WTC11 (cell line): ENCODE measurements at regions not wholly inside any gene's neighbourhood (a gene's known extent, or its start where the extent isn't known, plus 50 kb on each side); places are given as distances from the start of the nearest gene placed in this dataset.

Experiments
- ATAC-seq: fragments of 200-7000 bp; cut with Tn5 transposase; 2 replicates; pipeline ENCODE4 v1.10.0; 2021; ENCODE audit warnings: mild to moderate bottlenecking, moderate library complexity
- CTCF ChIA-PET: fragments of 300-600 bp; sonication (Branson Sonifier 250); formaldehyde crosslinking; loops from one replicate; lab custom pipeline; 2021; ENCODE audit warnings: antibody characterized with exemption; lab: Charles Lee
- POLR2A ChIA-PET: fragments of 350-600 bp; sonication (Branson Sonifier 250); formaldehyde crosslinking; loops from one replicate; lab custom pipeline; 2021; ENCODE audit warnings: antibody characterized with exemption; lab: Charles Lee
- DNase-seq: peaks from one replicate; pipeline ENCODE4 v3.0.0; 2021; ENCODE audit warnings: low spot score
- H3K27ac Mint-ChIP-seq: 2 replicates; pipeline ENCODE4 v1.8.0; 2021; ENCODE audit warnings: mixed read lengths
- H3K27me3 Mint-ChIP-seq: 2 replicates; pipeline ENCODE4 v1.8.0; 2021; ENCODE audit warnings: low read depth, mild to moderate bottlenecking, moderate library complexity, mixed read lengths
- H3K36me3 Mint-ChIP-seq: 2 replicates; pipeline ENCODE4 v1.8.0; 2021; ENCODE audit warnings: mixed read lengths
- H3K4me1 Mint-ChIP-seq: 2 replicates; pipeline ENCODE4 v1.8.0; 2022; ENCODE audit warnings: mixed read lengths
- H3K4me3 Mint-ChIP-seq: 2 replicates; pipeline ENCODE4 v1.8.0; 2021; ENCODE audit warnings: mild to moderate bottlenecking, moderate library complexity, mixed read lengths
- H3K9me3 Mint-ChIP-seq: 2 replicates; pipeline ENCODE4 v1.8.0; 2021; ENCODE audit warnings: mixed read lengths
- CREM ChIP-seq: sonication (generic); formaldehyde crosslinking; IDR thresholded peaks from 2 replicates; pipeline ENCODE4 v1.8.1; 2022; ENCODE audit warnings: mild to moderate bottlenecking, missing genetic modification reagents, moderate library complexity
- EMX1 ChIP-seq: fragments of 250-450 bp; sonication (Bioruptor Pico); IDR thresholded peaks from 2 replicates; pipeline ENCODE4 v1.8.0; 2021; ENCODE audit warnings: mild to moderate bottlenecking
- ETV6 ChIP-seq: sonication (generic); formaldehyde crosslinking; IDR thresholded peaks from 2 replicates; pipeline ENCODE4 v1.8.1; 2022; ENCODE audit warnings: mild to moderate bottlenecking, missing genetic modification reagents
- FOXP1 ChIP-seq: sonication (generic); formaldehyde crosslinking; IDR thresholded peaks from 2 replicates; pipeline ENCODE4 v1.8.0; 2022; ENCODE audit warnings: missing genetic modification reagents, mild to moderate bottlenecking, moderate library complexity, borderline replicate concordance
- FOXP4 ChIP-seq: sonication (generic); formaldehyde crosslinking; IDR thresholded peaks from 2 replicates; pipeline ENCODE4 v1.8.0; 2022; ENCODE audit warnings: mild to moderate bottlenecking, missing genetic modification reagents
- GRHL2 ChIP-seq: fragments of 250-450 bp; sonication (Bioruptor Pico); IDR thresholded peaks from 2 replicates; pipeline ENCODE4 v1.8.0; 2022; ENCODE audit warnings: mild to moderate bottlenecking, moderate library complexity; ENCODE audit not compliant: insufficient replicate concordance, severe bottlenecking
- HMGA2 ChIP-seq: fragments of 250-450 bp; sonication (Bioruptor Pico); IDR thresholded peaks from 2 replicates; pipeline ENCODE4 v1.4.0; 2021; ENCODE audit warnings: mild to moderate bottlenecking, moderate library complexity
- JAZF1 ChIP-seq: fragments of 250-450 bp; sonication (Bioruptor Pico); IDR thresholded peaks from 2 replicates; pipeline ENCODE4 v1.9.0; 2021; ENCODE audit warnings: moderate library complexity, mild to moderate bottlenecking, inconsistent platforms
- MYBL2 ChIP-seq: sonication (generic); formaldehyde crosslinking; IDR thresholded peaks from 2 replicates; pipeline ENCODE4 v1.8.1; 2023; ENCODE audit warnings: mild to moderate bottlenecking, moderate library complexity, missing genetic modification reagents
- NFATC4 ChIP-seq: fragments of 250-450 bp; sonication (Bioruptor Pico); IDR thresholded peaks from 2 replicates; pipeline ENCODE4 v1.9.0; 2021; ENCODE audit warnings: mild to moderate bottlenecking
- NR2C2 ChIP-seq: sonication (generic); formaldehyde crosslinking; IDR thresholded peaks from 2 replicates; pipeline ENCODE4 v1.8.0; 2022; ENCODE audit warnings: mild to moderate bottlenecking, missing genetic modification reagents
- OVOL2 ChIP-seq: fragments of 250-450 bp; sonication (Bioruptor Pico); IDR thresholded peaks from 2 replicates; pipeline ENCODE4 v1.9.0; 2021; ENCODE audit warnings: mild to moderate bottlenecking, borderline replicate concordance
- SMAD4 ChIP-seq: sonication (generic); formaldehyde crosslinking; IDR thresholded peaks from 2 replicates; pipeline ENCODE4 v1.8.0; 2022; ENCODE audit warnings: mild to moderate bottlenecking, missing genetic modification reagents
- TCF7 ChIP-seq: sonication (generic); formaldehyde crosslinking; IDR thresholded peaks from 2 replicates; pipeline ENCODE4 v1.8.0; 2022; ENCODE audit warnings: mild to moderate bottlenecking, low read depth, missing genetic modification reagents, moderate library complexity
- USF2 ChIP-seq: sonication (generic); formaldehyde crosslinking; IDR thresholded peaks from 2 replicates; pipeline ENCODE4 v1.8.1; 2023; ENCODE audit warnings: mild to moderate bottlenecking, missing genetic modification reagents, moderate library complexity
- ZNF121 ChIP-seq: sonication (generic); formaldehyde crosslinking; IDR thresholded peaks from 2 replicates; pipeline ENCODE4 v1.8.0; 2023; ENCODE audit warnings: missing genetic modification reagents
- ZNF263 ChIP-seq: sonication (generic); formaldehyde crosslinking; IDR thresholded peaks from 2 replicates; pipeline ENCODE4 v1.8.1; 2022; ENCODE audit warnings: low read depth, mild to moderate bottlenecking, moderate library complexity, missing genetic modification reagents
- ZNF317 ChIP-seq: sonication (generic); formaldehyde crosslinking; IDR thresholded peaks from 2 replicates; pipeline ENCODE4 v1.8.1; 2023; ENCODE audit warnings: low read depth, mild to moderate bottlenecking, moderate library complexity, missing genetic modification reagents, borderline replicate concordance
- TF ChIP-seq, protein P1 (sequence below): sonication (generic); formaldehyde crosslinking; IDR thresholded peaks from 2 replicates; pipeline ENCODE4 v1.8.1; 2022; ENCODE audit warnings: missing genetic modification reagents, borderline replicate concordance
- TF ChIP-seq, protein P2 (sequence below): sonication (generic); formaldehyde crosslinking; IDR thresholded peaks from 2 replicates; pipeline ENCODE4 v1.8.0; 2022; ENCODE audit warnings: mild to moderate bottlenecking, missing genetic modification reagents
- TF ChIP-seq, protein P3 (sequence below): fragments of 250-450 bp; sonication (Bioruptor Pico); IDR thresholded peaks from 2 replicates; pipeline ENCODE4 v1.8.0; 2021; ENCODE audit warnings: mild to moderate bottlenecking
- TF ChIP-seq, protein P4 (sequence below): sonication (generic); formaldehyde crosslinking; IDR thresholded peaks from 2 replicates; pipeline ENCODE4 v1.8.1; 2022; ENCODE audit warnings: mild to moderate bottlenecking, missing genetic modification reagents, moderate library complexity, borderline replicate concordance
- TF ChIP-seq, protein P5 (sequence below): fragments of 200-600 bp; IDR thresholded peaks from 2 replicates; pipeline ENCODE4 v1.8.0; 2022; ENCODE audit warnings: antibody characterized with exemption

DNA sequence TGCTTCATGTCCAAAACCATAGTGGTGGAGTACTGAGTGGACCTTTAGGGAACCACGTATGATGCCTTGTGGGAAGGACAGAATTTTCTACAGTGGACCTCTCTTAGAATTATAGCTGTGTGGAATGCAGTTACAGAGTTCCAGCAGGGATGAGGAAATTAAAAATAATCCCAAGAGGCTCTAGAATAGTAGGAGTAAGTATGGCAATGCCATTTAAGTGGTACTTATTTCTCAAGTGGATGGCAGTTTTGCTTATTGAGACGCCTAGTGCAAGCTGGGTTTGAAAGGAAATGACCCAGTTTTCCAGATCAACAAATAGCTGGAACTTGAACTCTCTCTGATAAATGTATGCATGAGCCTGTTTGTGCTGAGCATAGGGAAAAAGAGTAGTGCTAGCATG, 431.6 kb downstream of the PRR16 start:
- H3K36me3 Mint-ChIP-seq: no peaks in the 10 kb centered on the region
- peaks cover 7% of the 10 kb centered on the region; the same call in 1 of the 2 replicates for H3K9me3 Mint-ChIP-seq
- no peak for ATAC-seq
- ChIA-PET POLR2A (no interaction called here), CTCF (no interaction called here)
- no peak overlapping the region for H3K4me3 Mint-ChIP-seq
- no peak for TF ChIP-seq ZNF121
- TF ChIP-seq, protein P1, sequence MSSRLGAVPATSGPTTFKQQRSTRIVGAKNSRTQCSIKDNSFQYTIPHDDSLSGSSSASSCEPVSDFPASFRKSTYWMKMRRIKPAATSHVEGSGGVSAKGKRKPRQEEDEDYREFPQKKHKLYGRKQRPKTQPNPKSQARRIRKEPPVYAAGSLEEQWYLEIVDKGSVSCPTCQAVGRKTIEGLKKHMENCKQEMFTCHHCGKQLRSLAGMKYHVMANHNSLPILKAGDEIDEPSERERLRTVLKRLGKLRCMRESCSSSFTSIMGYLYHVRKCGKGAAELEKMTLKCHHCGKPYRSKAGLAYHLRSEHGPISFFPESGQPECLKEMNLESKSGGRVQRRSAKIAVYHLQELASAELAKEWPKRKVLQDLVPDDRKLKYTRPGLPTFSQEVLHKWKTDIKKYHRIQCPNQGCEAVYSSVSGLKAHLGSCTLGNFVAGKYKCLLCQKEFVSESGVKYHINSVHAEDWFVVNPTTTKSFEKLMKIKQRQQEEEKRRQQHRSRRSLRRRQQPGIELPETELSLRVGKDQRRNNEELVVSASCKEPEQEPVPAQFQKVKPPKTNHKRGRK (CRISPR knock-in tag): no peak
- no peak for TF ChIP-seq SMAD4 (CRISPR knock-in tag)
- TF ChIP-seq USF2 (CRISPR knock-in tag): no peak
- TF ChIP-seq, protein P2, sequence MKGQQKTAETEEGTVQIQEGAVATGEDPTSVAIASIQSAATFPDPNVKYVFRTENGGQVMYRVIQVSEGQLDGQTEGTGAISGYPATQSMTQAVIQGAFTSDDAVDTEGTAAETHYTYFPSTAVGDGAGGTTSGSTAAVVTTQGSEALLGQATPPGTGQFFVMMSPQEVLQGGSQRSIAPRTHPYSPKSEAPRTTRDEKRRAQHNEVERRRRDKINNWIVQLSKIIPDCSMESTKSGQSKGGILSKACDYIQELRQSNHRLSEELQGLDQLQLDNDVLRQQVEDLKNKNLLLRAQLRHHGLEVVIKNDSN: no peak
- no peak for DNase-seq
- no peak overlapping the region for H3K27ac Mint-ChIP-seq
- H3K4me1 Mint-ChIP-seq: no peaks in the 10 kb centered on the region
- no peaks in the 10 kb centered on the region for H3K27me3 Mint-ChIP-seq

GRCh38 chr5:120901199-120901598, 437.1 kb downstream of the PRR16 start:
- Mint-ChIP-seq H3K27me3 (no peaks in the 10 kb centered on the region), H3K4me1 (no peaks in the 10 kb centered on the region), H3K27ac (no peak overlapping the region), H3K9me3 (no peaks in the 10 kb centered on the region), H3K36me3 (no peaks in the 10 kb centered on the region), H3K4me3 (no peak overlapping the region)
- no peak for DNase-seq
- no peak for ATAC-seq
- ChIA-PET POLR2A (no interaction called here), CTCF (no interaction called here)
- TF ChIP-seq CREM (CRISPR knock-in tag) (no peak), ZNF317 (CRISPR knock-in tag) (no peak), NFATC4 (no peak)
- TF ChIP-seq, protein P3, sequence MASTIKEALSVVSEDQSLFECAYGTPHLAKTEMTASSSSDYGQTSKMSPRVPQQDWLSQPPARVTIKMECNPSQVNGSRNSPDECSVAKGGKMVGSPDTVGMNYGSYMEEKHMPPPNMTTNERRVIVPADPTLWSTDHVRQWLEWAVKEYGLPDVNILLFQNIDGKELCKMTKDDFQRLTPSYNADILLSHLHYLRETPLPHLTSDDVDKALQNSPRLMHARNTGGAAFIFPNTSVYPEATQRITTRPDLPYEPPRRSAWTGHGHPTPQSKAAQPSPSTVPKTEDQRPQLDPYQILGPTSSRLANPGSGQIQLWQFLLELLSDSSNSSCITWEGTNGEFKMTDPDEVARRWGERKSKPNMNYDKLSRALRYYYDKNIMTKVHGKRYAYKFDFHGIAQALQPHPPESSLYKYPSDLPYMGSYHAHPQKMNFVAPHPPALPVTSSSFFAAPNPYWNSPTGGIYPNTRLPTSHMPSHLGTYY (CRISPR knock-in tag): no peak

DNA sequence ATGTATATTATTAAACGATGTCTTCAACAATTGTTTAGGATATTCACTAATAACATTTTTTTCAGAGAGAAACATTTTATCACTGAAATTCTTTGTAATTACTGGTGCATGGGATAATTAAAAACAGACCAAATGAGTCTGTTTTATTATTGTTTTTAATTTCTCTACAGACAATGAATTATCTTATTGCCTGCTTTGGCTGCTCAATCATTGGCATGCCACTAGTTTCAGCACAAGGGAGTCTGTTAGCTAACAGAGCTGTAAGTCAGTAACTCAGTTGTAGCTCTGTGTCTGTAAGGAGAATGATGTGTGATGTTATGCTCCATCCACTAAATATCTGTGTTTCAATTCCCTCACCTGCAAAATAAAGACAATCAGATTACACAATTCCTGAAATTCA, 443.9 kb downstream of the PRR16 start:
- Mint-ChIP-seq H3K27ac (no peak overlapping the region), H3K27me3 (no peaks in the 10 kb centered on the region), H3K9me3 (no peaks in the 10 kb centered on the region), H3K4me3 (no peak overlapping the region), H3K4me1 (peaks cover 24% of the 10 kb centered on the region), H3K36me3 (no peaks in the 10 kb centered on the region)
- ATAC-seq (no peak), DNase-seq (no peak)
- CTCF ChIA-PET: no interaction called here
- POLR2A ChIA-PET: no interaction called here
- TF ChIP-seq EMX1 (no peak), GRHL2 (CRISPR knock-in tag) (no peak), OVOL2 (CRISPR knock-in tag) (no peak), ETV6 (CRISPR knock-in tag) (no peak), FOXP1 (no peak), CREM (CRISPR knock-in tag) (no peak), MYBL2 (CRISPR knock-in tag) (no peak), JAZF1 (CRISPR knock-in tag) (no peak), FOXP4 (CRISPR knock-in tag) (no peak), SMAD4 (CRISPR knock-in tag) (no peak), TCF7 (CRISPR knock-in tag) (no peak), ZNF263 (CRISPR knock-in tag) (no peak), HMGA2 (CRISPR knock-in tag) (no peak), NR2C2 (CRISPR knock-in tag) (no peak)
- TF ChIP-seq, protein P4, sequence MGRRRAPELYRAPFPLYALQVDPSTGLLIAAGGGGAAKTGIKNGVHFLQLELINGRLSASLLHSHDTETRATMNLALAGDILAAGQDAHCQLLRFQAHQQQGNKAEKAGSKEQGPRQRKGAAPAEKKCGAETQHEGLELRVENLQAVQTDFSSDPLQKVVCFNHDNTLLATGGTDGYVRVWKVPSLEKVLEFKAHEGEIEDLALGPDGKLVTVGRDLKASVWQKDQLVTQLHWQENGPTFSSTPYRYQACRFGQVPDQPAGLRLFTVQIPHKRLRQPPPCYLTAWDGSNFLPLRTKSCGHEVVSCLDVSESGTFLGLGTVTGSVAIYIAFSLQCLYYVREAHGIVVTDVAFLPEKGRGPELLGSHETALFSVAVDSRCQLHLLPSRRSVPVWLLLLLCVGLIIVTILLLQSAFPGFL (CRISPR knock-in tag): no peak
- TF ChIP-seq, protein P5, sequence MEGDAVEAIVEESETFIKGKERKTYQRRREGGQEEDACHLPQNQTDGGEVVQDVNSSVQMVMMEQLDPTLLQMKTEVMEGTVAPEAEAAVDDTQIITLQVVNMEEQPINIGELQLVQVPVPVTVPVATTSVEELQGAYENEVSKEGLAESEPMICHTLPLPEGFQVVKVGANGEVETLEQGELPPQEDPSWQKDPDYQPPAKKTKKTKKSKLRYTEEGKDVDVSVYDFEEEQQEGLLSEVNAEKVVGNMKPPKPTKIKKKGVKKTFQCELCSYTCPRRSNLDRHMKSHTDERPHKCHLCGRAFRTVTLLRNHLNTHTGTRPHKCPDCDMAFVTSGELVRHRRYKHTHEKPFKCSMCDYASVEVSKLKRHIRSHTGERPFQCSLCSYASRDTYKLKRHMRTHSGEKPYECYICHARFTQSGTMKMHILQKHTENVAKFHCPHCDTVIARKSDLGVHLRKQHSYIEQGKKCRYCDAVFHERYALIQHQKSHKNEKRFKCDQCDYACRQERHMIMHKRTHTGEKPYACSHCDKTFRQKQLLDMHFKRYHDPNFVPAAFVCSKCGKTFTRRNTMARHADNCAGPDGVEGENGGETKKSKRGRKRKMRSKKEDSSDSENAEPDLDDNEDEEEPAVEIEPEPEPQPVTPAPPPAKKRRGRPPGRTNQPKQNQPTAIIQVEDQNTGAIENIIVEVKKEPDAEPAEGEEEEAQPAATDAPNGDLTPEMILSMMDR: no peak
- TF ChIP-seq, protein P3 (CRISPR knock-in tag): no peak
